IMR-90 (cell line): ENCODE measurements at regions not wholly inside any gene's neighbourhood (a gene's known extent, or its start where the extent isn't known, plus 50 kb on each side); places are given as distances from the start of the nearest gene placed in this dataset.

ENCODE experiments used
- ATAC-seq: fragments of 200-7000 bp; cut with Tn5 transposase; 2 replicates; pipeline ENCODE4 v1.9.1; 2020; ENCODE audit warnings: low read depth, mild to moderate bottlenecking, moderate library complexity
- BruUV-seq: library from RNA; stranded (reverse); fragments of 400-500 nt; replicated peaks from 2 replicates; lab custom pipeline; 2021; lab: Mats Ljungman, UMichigan
- CTCF ChIA-PET: fragments of 300-600 bp; formaldehyde crosslinking; extraction: SDS; loops from one replicate; lab custom pipeline; 2021; ENCODE audit warnings: antibody characterized with exemption; lab: Yijun Ruan, JAX
- POLR2A ChIA-PET: fragments of 300-600 bp; sonication (Branson Sonifier 250); formaldehyde crosslinking; loops from one replicate; lab custom pipeline; 2022; ENCODE audit warnings: antibody characterized with exemption; ENCODE audit not compliant: unreplicated experiment; lab: Charles Lee
- DNase-seq: peaks from one replicate; pipeline ENCODE4 v3.0.0; 2013
- H2AFZ ChIP-seq: replicated peaks from 2 replicates; pipeline ENCODE3; 2013; ENCODE audit warnings: low read length, mild to moderate bottlenecking; ENCODE audit not compliant: poor library complexity
- H2AK5ac ChIP-seq: 2 replicates; pipeline ENCODE4 v1.6.1; 2013; ENCODE audit warnings: low read depth, low read length, inconsistent platforms
- H2AK9ac ChIP-seq: replicated peaks from 2 replicates; pipeline ENCODE3; 2013; ENCODE audit warnings: mild to moderate bottlenecking, low read depth, low read length, moderate library complexity; ENCODE audit not compliant: poor library complexity
- H2BK120ac ChIP-seq: 2 replicates; pipeline ENCODE4 v1.6.1; 2013; ENCODE audit warnings: low read depth, low read length, inconsistent platforms
- H2BK15ac ChIP-seq: 3 replicates; pipeline ENCODE4 v1.6.1; 2013; ENCODE audit warnings: low read depth, low read length, inconsistent platforms
- H2BK20ac ChIP-seq: 2 replicates; pipeline ENCODE4 v1.6.1; 2013; ENCODE audit warnings: low read depth, mild to moderate bottlenecking, inconsistent platforms, low read length, moderate library complexity
- H2BK5ac ChIP-seq: 2 replicates; pipeline ENCODE4 v1.6.1; 2013; ENCODE audit warnings: mild to moderate bottlenecking, low read depth, low read length, inconsistent platforms; ENCODE audit not compliant: poor library complexity, severe bottlenecking
- H3K14ac ChIP-seq: replicated peaks from 2 replicates; pipeline ENCODE4 v1.6.1; 2013; ENCODE audit warnings: low read depth, low read length, inconsistent platforms
- H3K18ac ChIP-seq: 2 replicates; pipeline ENCODE4 v1.6.1; 2013; ENCODE audit warnings: low read depth, low read length, control low read depth
- H3K23ac ChIP-seq: 2 replicates; pipeline ENCODE4 v1.6.1; 2013; ENCODE audit warnings: low read depth, low read length, inconsistent platforms
- H3K27ac ChIP-seq: 2 replicates; pipeline ENCODE4 v1.5.1; 2013; ENCODE audit warnings: mild to moderate bottlenecking, control low read depth, low read length; ENCODE audit not compliant: insufficient read depth
- H3K27me3 ChIP-seq: 2 replicates; pipeline ENCODE4 v1.6.1; 2013; ENCODE audit warnings: low read length; ENCODE audit not compliant: control insufficient read depth, insufficient read depth
- H3K36me3 ChIP-seq: 2 replicates; pipeline ENCODE4 v1.6.1; 2013; ENCODE audit warnings: low read length, mixed read lengths; ENCODE audit not compliant: control insufficient read depth, insufficient read depth
- H3K4ac ChIP-seq: 2 replicates; pipeline ENCODE4 v1.6.1; 2013; ENCODE audit warnings: low read depth, low read length, inconsistent platforms
- H3K4me1 ChIP-seq: 2 replicates; pipeline ENCODE4 v1.6.1; 2013; ENCODE audit warnings: low read length, mixed read lengths; ENCODE audit not compliant: control insufficient read depth, insufficient read depth
- H3K4me2 ChIP-seq: 2 replicates; pipeline ENCODE4 v1.6.1; 2013; ENCODE audit warnings: low read depth, mild to moderate bottlenecking, control low read depth, low read length, moderate library complexity
- H3K4me3 ChIP-seq: 2 replicates; pipeline ENCODE4 v1.5.1; 2013; ENCODE audit warnings: low read depth, mild to moderate bottlenecking, control low read depth, low read length, moderate library complexity; ENCODE audit not compliant: insufficient read depth
- H3K56ac ChIP-seq: 2 replicates; pipeline ENCODE4 v1.6.1; 2013; ENCODE audit warnings: low read length, inconsistent platforms; ENCODE audit not compliant: insufficient read depth; ENCODE audit errors: extremely low read depth
- H3K79me1 ChIP-seq, 2 experiments: 2 replicates each; pipeline ENCODE4 v1.6.1; 2013; ENCODE audit warnings: low read length in 2 of 2, inconsistent platforms in 1 of 2, low read depth in 1 of 2
- H3K9ac ChIP-seq: 2 replicates; pipeline ENCODE4 v1.6.1; 2013; ENCODE audit warnings: low read depth, low read length, control low read depth
- H3K9me1 ChIP-seq: 2 replicates; pipeline ENCODE4 v1.6.1; 2013; ENCODE audit warnings: low read length, inconsistent platforms; ENCODE audit not compliant: insufficient read depth
- H3K9me3 ChIP-seq: 2 replicates; pipeline ENCODE4 v1.6.1; 2013; ENCODE audit warnings: low read length; ENCODE audit not compliant: control insufficient read depth, insufficient read depth
- H4K20me1 ChIP-seq: 2 replicates; pipeline ENCODE4 v1.6.1; 2013; ENCODE audit warnings: low read length, inconsistent platforms; ENCODE audit not compliant: insufficient read depth
- H4K5ac ChIP-seq: 2 replicates; pipeline ENCODE4 v1.6.1; 2013; ENCODE audit warnings: mild to moderate bottlenecking, low read depth, low read length, control low read depth
- H4K8ac ChIP-seq, 2 experiments: 2 replicates each; pipeline ENCODE4 v1.6.1; 2013; ENCODE audit warnings: low read depth in 2 of 2, low read length in 2 of 2, control low read depth in 1 of 2, inconsistent platforms in 1 of 2
- H4K91ac ChIP-seq: 2 replicates; pipeline ENCODE4 v1.6.1; 2013; ENCODE audit warnings: low read depth, low read length, inconsistent platforms; ENCODE audit not compliant: insufficient read depth
- BHLHE40 ChIP-seq: fragments of 150-350 bp; IDR thresholded peaks from 2 replicates; pipeline ENCODE4 v1.6.1; 2016; ENCODE audit warnings: mild to moderate bottlenecking, low read depth, low read length
- CEBPB ChIP-seq: IDR thresholded peaks from 2 replicates; pipeline ENCODE4 v1.6.1; 2012; ENCODE audit warnings: low read depth, low read length, improper control_type of control experiment
- CHD1 ChIP-seq: IDR thresholded peaks from 2 replicates; pipeline ENCODE4 v1.6.1; 2012; ENCODE audit warnings: low read depth, low read length, improper control_type of control experiment
- FOS ChIP-seq: fragments of 150-350 bp; IDR thresholded peaks from 2 replicates; pipeline ENCODE4 v1.6.1; 2016; ENCODE audit warnings: low read depth, low read length
- MAFK ChIP-seq: IDR thresholded peaks from 2 replicates; pipeline ENCODE4 v1.6.1; 2012; ENCODE audit warnings: low read depth, low read length, improper control_type of control experiment
- MAZ ChIP-seq: IDR thresholded peaks from 2 replicates; pipeline ENCODE4 v1.6.1; 2012; ENCODE audit warnings: low read depth, mild to moderate bottlenecking, low read length, improper control_type of control experiment, moderate library complexity, borderline replicate concordance
- MXI1 ChIP-seq: IDR thresholded peaks from 2 replicates; pipeline ENCODE4 v1.6.1; 2012; ENCODE audit warnings: low read depth, mild to moderate bottlenecking, low read length, moderate library complexity, borderline replicate concordance
- NFE2L2 ChIP-seq: fragments of 150-350 bp; IDR thresholded peaks from 2 replicates; pipeline ENCODE4 v1.6.1; 2016; ENCODE audit warnings: low read depth, mild to moderate bottlenecking, low read length
- POLR2A ChIP-seq: IDR thresholded peaks from 2 replicates; pipeline ENCODE4 v1.6.1; 2012; ENCODE audit warnings: mild to moderate bottlenecking, low read depth, low read length
- RAD21 ChIP-seq: IDR thresholded peaks from 2 replicates; pipeline ENCODE4 v1.6.1; 2012; ENCODE audit warnings: low read length, improper control_type of control experiment
- RCOR1 ChIP-seq: IDR thresholded peaks from 2 replicates; pipeline ENCODE4 v1.6.1; 2012; ENCODE audit warnings: mild to moderate bottlenecking, low read length, improper control_type of control experiment; ENCODE audit not compliant: insufficient replicate concordance
- RFX5 ChIP-seq: IDR thresholded peaks from 2 replicates; pipeline ENCODE4 v1.8.0; 2012; ENCODE audit warnings: low read depth, mild to moderate bottlenecking, low read length, moderate library complexity
- SMC3 ChIP-seq: fragments of 150-350 bp; IDR thresholded peaks from 2 replicates; pipeline ENCODE4 v1.6.1; 2016; ENCODE audit warnings: low read depth, mild to moderate bottlenecking, antibody characterized with exemption, low read length, moderate library complexity
- WGBS, 2 experiments: methylation state at CpG; one replicate each; pipeline versions ENCODE4 v1.1.5 to v1.1.7; 2013; ENCODE audit warnings: missing lambda C conversion rate in 2 of 2; ENCODE audit not compliant: insufficient read length in 1 of 2; ENCODE audit errors: extremely low coverage in 2 of 2; 5-methylcytosine and 5-hydroxymethylcytosine counted together
- dilution Hi-C: fragments of 300-500 bp; cut with HindIII; formaldehyde crosslinking; loops from one replicate; pipeline ENCODE4 v1.14.3; 2018; ENCODE audit warnings: low sequenced_read_pairs; ENCODE audit not compliant: unreplicated experiment
- in situ Hi-C: fragments of 300-500 bp; cut with MboI; formaldehyde crosslinking; loops from 3 replicates; pipeline ENCODE4 v1.14.3; 2019; ENCODE audit warnings: low sequenced_read_pairs, inconsistent platforms, mixed read lengths
- intact Hi-C: fragments of 100-400 bp; cut with micrococcal nuclease; formaldehyde crosslinking; loops from 2 replicates; pipeline ENCODE4 v1.10.0; 2022
- TF ChIP-seq, protein P1 (sequence below): fragments of 150-350 bp; IDR thresholded peaks from 2 replicates; pipeline ENCODE4 v1.6.1; 2016; ENCODE audit warnings: low read depth, mild to moderate bottlenecking, low read length, moderate library complexity, borderline replicate concordance
- TF ChIP-seq, protein P2 (sequence below): fragments of 150-350 bp; IDR thresholded peaks from 2 replicates; pipeline ENCODE4 v1.6.1; 2017; ENCODE audit warnings: mild to moderate bottlenecking, antibody characterized with exemption, low read length, low read depth
- TF ChIP-seq, protein P3 (sequence below): conservative IDR thresholded peaks from 2 replicates; pipeline ENCODE4 v1.5.1; 2012; ENCODE audit warnings: mild to moderate bottlenecking, low read depth, low read length, improper control_type of control experiment

DNA sequence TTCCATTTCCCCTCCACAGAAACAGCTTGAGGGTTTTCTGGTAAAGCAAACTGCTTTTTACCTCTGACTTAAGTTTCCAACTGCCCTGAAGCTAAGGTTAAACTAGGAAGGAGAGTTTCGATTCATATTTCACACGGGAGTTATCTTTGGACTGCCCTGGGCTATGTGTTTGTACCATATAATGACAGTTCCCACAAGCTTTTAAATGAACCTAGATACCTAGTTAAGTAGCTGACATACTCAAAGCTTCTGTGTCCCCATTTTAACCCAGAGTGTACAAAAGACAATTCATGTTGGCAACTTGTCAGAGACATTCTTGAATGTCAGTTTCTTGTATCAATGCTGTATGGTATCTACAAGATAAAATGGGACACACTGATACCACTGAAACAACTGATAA lies 1296.6 kb upstream of the IGFBP7 start:
- Histone ChIP-seq H4K8ac (no peak overlapping the region), H2BK20ac (no peak overlapping the region), H2AK5ac (no peak overlapping the region), H3K9ac (no peak overlapping the region), H3K18ac (no peak overlapping the region), H2BK5ac (no peak overlapping the region), H3K9me3 (no peaks in the 10 kb centered on the region), H4K91ac (no peak overlapping the region), H4K5ac (no peak overlapping the region), H3K23ac (no peak overlapping the region), H3K4me2 (no peak overlapping the region), H2AK9ac (no peak overlapping the region), H3K56ac (no peak overlapping the region), H2AFZ (no peak overlapping the region), H2BK15ac (no peak overlapping the region), H3K14ac (no peak overlapping the region), H3K9me1 (no peaks in the 10 kb centered on the region), H3K4me1 (no peaks in the 10 kb centered on the region), H3K27me3 (no peaks in the 10 kb centered on the region), H3K27ac (no peak overlapping the region), H2BK120ac (no peak overlapping the region), H3K4me3 (no peak overlapping the region), H3K79me1 (no peaks in the 10 kb centered on the region), H4K20me1 (no peaks in the 10 kb centered on the region), H3K36me3 (no peaks in the 10 kb centered on the region), H3K4ac (no peak overlapping the region)
- intact Hi-C loops (no loop called here), dilution Hi-C loops (no loop called here), in situ Hi-C loops (no loop called here)
- ChIA-PET CTCF (no interaction called here), POLR2A (no interaction called here)
- DNase-seq (no peak), ATAC-seq (no peak)
- WGBS, 2 experiments: no CpG with 5 or more reads among the region's 2 CpGs
- no TSS peak for BruUV-seq
- TF ChIP-seq SMC3: no peak
- TF ChIP-seq RFX5: no peak
- TF ChIP-seq, protein P1, sequence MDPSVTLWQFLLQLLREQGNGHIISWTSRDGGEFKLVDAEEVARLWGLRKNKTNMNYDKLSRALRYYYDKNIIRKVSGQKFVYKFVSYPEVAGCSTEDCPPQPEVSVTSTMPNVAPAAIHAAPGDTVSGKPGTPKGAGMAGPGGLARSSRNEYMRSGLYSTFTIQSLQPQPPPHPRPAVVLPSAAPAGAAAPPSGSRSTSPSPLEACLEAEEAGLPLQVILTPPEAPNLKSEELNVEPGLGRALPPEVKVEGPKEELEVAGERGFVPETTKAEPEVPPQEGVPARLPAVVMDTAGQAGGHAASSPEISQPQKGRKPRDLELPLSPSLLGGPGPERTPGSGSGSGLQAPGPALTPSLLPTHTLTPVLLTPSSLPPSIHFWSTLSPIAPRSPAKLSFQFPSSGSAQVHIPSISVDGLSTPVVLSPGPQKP: no peak
- TF ChIP-seq BHLHE40: no peak
- TF ChIP-seq, protein P2, sequence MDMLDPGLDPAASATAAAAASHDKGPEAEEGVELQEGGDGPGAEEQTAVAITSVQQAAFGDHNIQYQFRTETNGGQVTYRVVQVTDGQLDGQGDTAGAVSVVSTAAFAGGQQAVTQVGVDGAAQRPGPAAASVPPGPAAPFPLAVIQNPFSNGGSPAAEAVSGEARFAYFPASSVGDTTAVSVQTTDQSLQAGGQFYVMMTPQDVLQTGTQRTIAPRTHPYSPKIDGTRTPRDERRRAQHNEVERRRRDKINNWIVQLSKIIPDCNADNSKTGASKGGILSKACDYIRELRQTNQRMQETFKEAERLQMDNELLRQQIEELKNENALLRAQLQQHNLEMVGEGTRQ: no peak
- no peak for TF ChIP-seq MXI1
- no peak for TF ChIP-seq POLR2A
- no peak for TF ChIP-seq CEBPB
- no peak for TF ChIP-seq MAFK
- TF ChIP-seq FOS: no peak
- no peak for TF ChIP-seq NFE2L2
- TF ChIP-seq CHD1: no peak
- TF ChIP-seq, protein P3, sequence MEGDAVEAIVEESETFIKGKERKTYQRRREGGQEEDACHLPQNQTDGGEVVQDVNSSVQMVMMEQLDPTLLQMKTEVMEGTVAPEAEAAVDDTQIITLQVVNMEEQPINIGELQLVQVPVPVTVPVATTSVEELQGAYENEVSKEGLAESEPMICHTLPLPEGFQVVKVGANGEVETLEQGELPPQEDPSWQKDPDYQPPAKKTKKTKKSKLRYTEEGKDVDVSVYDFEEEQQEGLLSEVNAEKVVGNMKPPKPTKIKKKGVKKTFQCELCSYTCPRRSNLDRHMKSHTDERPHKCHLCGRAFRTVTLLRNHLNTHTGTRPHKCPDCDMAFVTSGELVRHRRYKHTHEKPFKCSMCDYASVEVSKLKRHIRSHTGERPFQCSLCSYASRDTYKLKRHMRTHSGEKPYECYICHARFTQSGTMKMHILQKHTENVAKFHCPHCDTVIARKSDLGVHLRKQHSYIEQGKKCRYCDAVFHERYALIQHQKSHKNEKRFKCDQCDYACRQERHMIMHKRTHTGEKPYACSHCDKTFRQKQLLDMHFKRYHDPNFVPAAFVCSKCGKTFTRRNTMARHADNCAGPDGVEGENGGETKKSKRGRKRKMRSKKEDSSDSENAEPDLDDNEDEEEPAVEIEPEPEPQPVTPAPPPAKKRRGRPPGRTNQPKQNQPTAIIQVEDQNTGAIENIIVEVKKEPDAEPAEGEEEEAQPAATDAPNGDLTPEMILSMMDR: no peak
- no peak for TF ChIP-seq RCOR1
- TF ChIP-seq RAD21: no peak
- TF ChIP-seq MAZ: no peak
